IPS-20b (cell line): ENCODE measurements at regions not wholly inside any gene's neighbourhood (a gene's known extent, or its start where the extent isn't known, plus 50 kb on each side); places are given as distances from the start of the nearest gene placed in this dataset.

Source experiments
- H3K27ac ChIP-seq: one replicate; pipeline ENCODE4 v1.5.1; 2013; ENCODE audit warnings: low read length
- H3K27me3 ChIP-seq: 2 replicates; pipeline ENCODE4 v1.6.1; 2013; ENCODE audit warnings: mild to moderate bottlenecking, low read length, inconsistent platforms; ENCODE audit not compliant: insufficient read depth
- H3K36me3 ChIP-seq: 2 replicates; pipeline ENCODE4 v1.6.1; 2013; ENCODE audit warnings: low read depth, mild to moderate bottlenecking, inconsistent platforms, low read length, moderate library complexity; ENCODE audit not compliant: insufficient read depth
- H3K4me1 ChIP-seq: 2 replicates; pipeline ENCODE4 v1.6.1; 2013; ENCODE audit warnings: mild to moderate bottlenecking, control low read depth, inconsistent platforms, low read length, moderate library complexity; ENCODE audit not compliant: insufficient read depth
- H3K4me3 ChIP-seq: 2 replicates; pipeline ENCODE4 v1.5.1; 2013; ENCODE audit warnings: mild to moderate bottlenecking, low read length, inconsistent platforms
- H3K9ac ChIP-seq: 2 replicates; pipeline ENCODE4 v1.6.1; 2013; ENCODE audit warnings: low read depth, mild to moderate bottlenecking, inconsistent platforms, low read length, moderate library complexity
- H3K9me3 ChIP-seq: 2 replicates; pipeline ENCODE4 v1.6.1; 2013; ENCODE audit warnings: mild to moderate bottlenecking, low read depth, low read length, inconsistent platforms; ENCODE audit not compliant: insufficient read depth

- Histone ChIP-seq H3K4me3 (no peak overlapping the region), H3K27ac (no peak overlapping the region), H3K36me3 (no peaks in the 10 kb centered on the region), H3K27me3 (no peaks in the 10 kb centered on the region), H3K9ac (no peak overlapping the region), H3K9me3 (no peaks in the 10 kb centered on the region), H3K4me1 (peaks cover 4% of the 10 kb centered on the region; the same call in 1 of the 2 replicates)
Measured at GRCh38 chr10:113356794-113357680, 195.8 kb upstream of the HABP2 start.

GRCh38 chr10:113357681-113358300 is 195.1 kb upstream of the HABP2 start:
- no peak overlapping the region for H3K4me3 ChIP-seq
- no peaks in the 10 kb centered on the region for H3K36me3 ChIP-seq
- H3K9me3 ChIP-seq = no peaks in the 10 kb centered on the region
- H3K4me1 ChIP-seq = peaks cover 4% of the 10 kb centered on the region; the same call in 1 of the 2 replicates
- no peak overlapping the region for H3K9ac ChIP-seq
- no peaks in the 10 kb centered on the region for H3K27me3 ChIP-seq
- no peak overlapping the region for H3K27ac ChIP-seq

DNA sequence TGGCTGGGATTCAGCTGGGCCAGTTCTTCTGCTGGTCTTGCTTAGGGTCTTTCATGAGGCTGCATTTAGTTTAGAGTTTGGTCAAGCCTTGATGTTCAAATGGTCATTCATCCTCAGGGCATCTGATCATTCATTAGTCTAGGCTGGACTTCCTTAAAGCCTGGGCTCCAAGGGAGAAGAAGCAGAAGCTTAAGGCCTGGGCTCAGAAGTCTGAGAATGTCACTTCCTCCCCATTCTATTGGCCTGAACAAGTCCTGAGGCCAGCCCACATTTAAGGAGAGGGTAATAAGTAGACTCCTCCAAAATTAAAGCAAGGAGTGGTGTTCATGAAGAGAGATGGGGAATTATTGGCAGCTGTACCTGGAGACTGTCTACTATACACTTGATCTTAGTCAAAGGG is 193.2 kb upstream of the HABP2 start:
- H3K4me1 ChIP-seq = peaks cover 4% of the 10 kb centered on the region; the same call in 1 of the 2 replicates

DNA sequence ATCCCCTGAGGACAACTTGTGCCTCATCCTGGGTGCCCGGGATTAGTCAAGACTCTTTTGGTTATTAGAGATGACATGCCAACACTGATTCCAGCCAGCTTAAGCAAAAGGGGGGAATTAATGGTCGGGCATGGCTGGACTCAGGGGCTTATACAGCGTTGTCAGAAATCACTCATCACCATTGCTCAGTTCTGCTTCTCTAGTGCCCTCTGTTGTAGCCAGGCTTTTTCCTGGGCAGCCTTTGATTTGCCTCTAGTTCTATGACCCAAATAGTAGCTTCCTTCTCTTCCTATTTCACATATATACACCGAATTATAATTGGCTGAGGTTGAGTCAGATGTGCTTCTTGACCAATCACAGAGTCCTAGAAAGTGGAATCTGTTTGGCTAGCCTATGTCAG is 192.0 kb upstream of the HABP2 start:
- Histone ChIP-seq H3K36me3 (no peaks in the 10 kb centered on the region), H3K4me1 (peaks cover 4% of the 10 kb centered on the region; the same call in 1 of the 2 replicates), H3K4me3 (no peak overlapping the region), H3K9ac (no peak overlapping the region), H3K27me3 (no peaks in the 10 kb centered on the region), H3K27ac (no peak overlapping the region), H3K9me3 (no peaks in the 10 kb centered on the region)

More for the DNA sequence above, 193.2 kb upstream of the HABP2 start:
- H3K9ac ChIP-seq = no peak overlapping the region
- H3K36me3 ChIP-seq = no peaks in the 10 kb centered on the region
- H3K27me3 ChIP-seq = no peaks in the 10 kb centered on the region
- H3K27ac ChIP-seq = no peak overlapping the region
- no peaks in the 10 kb centered on the region for H3K9me3 ChIP-seq
- H3K4me3 ChIP-seq = no peak overlapping the region

DNA sequence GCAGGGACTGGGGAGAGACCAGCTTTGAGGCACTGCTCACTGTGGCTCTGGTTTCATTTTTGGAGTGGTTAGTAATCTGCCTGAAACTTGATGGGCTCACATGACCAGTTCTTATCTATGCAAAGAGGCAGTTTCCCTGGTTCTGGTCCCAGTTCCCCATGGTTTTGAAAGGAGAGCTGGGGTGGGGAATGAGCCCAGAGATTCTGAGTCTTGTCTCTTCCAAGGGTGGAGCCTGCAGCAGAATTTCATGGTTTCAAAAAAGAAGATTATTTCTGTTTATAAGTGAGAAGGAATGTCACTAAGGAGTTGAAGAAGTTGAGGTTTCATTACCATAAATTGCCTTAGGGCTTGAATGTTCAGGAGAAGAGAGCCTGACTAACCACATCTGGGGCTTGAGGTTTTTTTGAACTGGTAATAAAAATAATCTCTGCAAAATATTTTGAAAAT is 190.2 kb upstream of the HABP2 start:
- H3K9ac ChIP-seq = no peak overlapping the region
- no peak overlapping the region for H3K4me3 ChIP-seq
- no peaks in the 10 kb centered on the region for H3K36me3 ChIP-seq
- H3K4me1 ChIP-seq = peaks cover 4% of the 10 kb centered on the region; the same call in 1 of the 2 replicates
- H3K9me3 ChIP-seq = no peaks in the 10 kb centered on the region
- H3K27ac ChIP-seq = no peak overlapping the region
- no peaks in the 10 kb centered on the region for H3K27me3 ChIP-seq

DNA sequence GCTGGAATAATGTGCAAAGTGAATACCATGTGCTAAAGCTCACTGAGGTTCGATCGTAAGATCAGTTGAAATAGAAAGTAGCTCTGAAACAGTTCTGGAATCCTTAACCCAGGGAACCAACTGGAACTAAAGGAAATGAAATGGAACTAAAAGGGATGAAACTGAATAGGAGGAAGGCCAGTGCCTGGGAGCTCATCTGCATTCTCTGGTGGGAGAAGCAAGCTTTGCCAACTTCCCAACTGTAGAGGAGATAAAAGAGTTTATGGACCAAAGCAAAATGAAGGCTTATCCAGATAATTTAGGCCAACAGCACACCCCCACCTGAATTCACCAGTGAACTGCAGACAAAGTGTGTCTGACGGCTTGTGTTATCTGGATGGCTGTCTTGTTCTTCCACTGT is 188.6 kb upstream of the HABP2 start:
- Histone ChIP-seq H3K4me3 (no peak overlapping the region), H3K9ac (no peak overlapping the region), H3K36me3 (no peaks in the 10 kb centered on the region), H3K27me3 (no peaks in the 10 kb centered on the region), H3K9me3 (no peaks in the 10 kb centered on the region), H3K4me1 (no peaks in the 10 kb centered on the region), H3K27ac (no peak overlapping the region)

DNA sequence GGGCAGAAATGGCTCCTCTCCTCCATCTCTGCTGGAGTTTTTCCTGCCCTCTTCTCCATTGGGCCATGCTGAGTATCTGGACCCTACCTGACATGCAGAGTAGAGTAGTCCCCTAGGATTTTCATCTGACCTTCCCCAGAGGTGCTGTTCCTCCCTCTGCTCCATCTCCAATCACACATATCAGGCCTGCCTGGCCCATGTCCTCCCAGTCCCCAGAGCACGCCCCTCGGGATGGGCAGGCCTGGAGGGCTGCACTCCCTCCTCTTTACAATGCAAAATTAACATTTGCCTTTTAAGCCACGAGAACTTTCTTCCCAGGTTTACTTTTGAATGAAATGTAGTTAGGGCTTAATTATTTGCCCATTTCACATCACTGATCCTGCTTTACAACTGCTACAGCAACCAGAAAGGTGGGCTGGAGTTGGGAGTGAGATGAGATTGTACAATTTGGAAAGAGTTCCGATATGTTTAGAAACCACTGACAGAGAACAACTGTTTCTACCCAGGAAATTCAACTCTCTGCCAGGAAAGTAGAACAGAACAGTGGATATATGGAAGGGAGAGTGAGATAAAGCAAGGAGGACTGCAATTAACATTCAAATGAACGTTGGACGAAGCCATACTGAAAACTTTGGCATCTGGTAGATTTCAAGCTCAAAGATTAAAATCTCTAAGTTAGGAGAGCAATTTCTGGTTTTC is 184.0 kb upstream of the HABP2 start:
- Histone ChIP-seq H3K36me3 (no peaks in the 10 kb centered on the region), H3K4me3 (no peak overlapping the region), H3K27me3 (no peaks in the 10 kb centered on the region), H3K9me3 (no peaks in the 10 kb centered on the region), H3K4me1 (no peaks in the 10 kb centered on the region), H3K9ac (no peak overlapping the region), H3K27ac (no peak overlapping the region)

DNA sequence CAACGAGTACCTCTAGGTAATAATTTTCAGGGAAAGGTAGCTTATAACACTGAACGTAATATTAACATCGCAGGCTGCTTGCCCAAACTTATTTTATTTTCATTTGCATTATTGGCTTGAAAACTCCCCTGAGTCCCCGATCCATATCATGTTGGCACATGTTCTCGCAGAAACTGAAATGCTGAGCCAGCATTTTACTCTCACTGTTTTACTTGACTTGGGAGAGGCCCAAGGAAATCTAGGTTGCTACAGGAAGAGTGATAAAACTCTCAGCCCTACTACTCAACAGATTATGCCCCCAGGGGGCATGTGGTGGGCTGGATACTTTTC is 183.5 kb upstream of the HABP2 start:
- Histone ChIP-seq H3K9me3 (no peaks in the 10 kb centered on the region), H3K27ac (no peak overlapping the region), H3K4me3 (no peak overlapping the region), H3K36me3 (no peaks in the 10 kb centered on the region), H3K27me3 (no peaks in the 10 kb centered on the region), H3K9ac (no peak overlapping the region), H3K4me1 (no peaks in the 10 kb centered on the region)

DNA sequence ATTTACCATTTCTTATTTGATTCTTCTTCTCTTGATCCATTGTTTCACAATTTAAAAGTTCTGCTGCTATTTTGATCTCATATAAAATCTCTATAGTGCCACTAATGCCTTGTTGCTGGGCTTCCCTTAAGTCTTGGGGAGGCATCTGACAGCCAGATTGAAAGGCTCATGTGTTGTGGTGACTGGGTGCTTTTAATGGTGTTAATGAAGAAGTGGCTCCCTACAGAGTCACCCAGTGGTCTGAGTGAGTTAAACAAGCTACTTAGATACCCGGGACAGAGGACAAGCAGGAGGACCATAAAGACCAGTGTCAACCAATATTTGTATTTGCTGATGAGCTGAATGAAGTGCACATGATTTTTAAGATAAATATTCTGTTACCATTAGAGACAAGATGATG is 176.4 kb upstream of the HABP2 start:
- Histone ChIP-seq H3K4me3 (no peak overlapping the region), H3K4me1 (no peaks in the 10 kb centered on the region), H3K9me3 (no peaks in the 10 kb centered on the region), H3K27ac (no peak overlapping the region), H3K9ac (no peak overlapping the region), H3K27me3 (no peaks in the 10 kb centered on the region), H3K36me3 (no peaks in the 10 kb centered on the region)

DNA sequence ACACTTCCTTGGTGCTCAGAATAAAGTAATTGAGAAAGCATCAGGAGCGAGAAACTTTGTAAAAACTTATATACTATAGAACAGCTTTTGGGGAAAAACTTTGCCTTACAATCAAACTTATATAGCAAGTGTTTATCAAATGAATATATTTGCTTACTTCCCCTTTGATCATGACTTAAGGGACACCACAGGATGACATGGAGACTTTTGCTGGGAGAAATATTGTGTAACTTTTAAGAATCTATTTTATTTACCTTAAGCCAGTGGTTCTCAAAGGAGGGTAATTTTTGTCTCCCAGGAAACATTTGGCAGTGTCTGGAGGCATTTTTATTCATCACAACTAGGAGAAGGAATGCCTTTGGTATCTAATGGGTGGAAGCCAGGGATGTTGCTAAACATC is 173.8 kb upstream of the HABP2 start:
- Histone ChIP-seq H3K4me1 (no peaks in the 10 kb centered on the region), H3K9me3 (no peaks in the 10 kb centered on the region), H3K27me3 (no peaks in the 10 kb centered on the region), H3K36me3 (no peaks in the 10 kb centered on the region), H3K9ac (no peak overlapping the region), H3K27ac (no peak overlapping the region), H3K4me3 (no peak overlapping the region)

- Histone ChIP-seq H3K27me3 (no peaks in the 10 kb centered on the region), H3K9me3 (no peaks in the 10 kb centered on the region), H3K27ac (no peak overlapping the region), H3K4me3 (no peak overlapping the region), H3K36me3 (no peaks in the 10 kb centered on the region), H3K9ac (no peak overlapping the region), H3K4me1 (peaks cover 6% of the 10 kb centered on the region; the same call in 1 of the 2 replicates)
Measured at GRCh38 chr10:113381416-113381815, 171.4 kb upstream of the HABP2 start.
